ENCODE measurements at regions not wholly inside any gene's neighbourhood (a gene's known extent, or its start where the extent isn't known, plus 50 kb on each side); places are given as distances from the start of the nearest gene placed in this dataset.

DNA sequence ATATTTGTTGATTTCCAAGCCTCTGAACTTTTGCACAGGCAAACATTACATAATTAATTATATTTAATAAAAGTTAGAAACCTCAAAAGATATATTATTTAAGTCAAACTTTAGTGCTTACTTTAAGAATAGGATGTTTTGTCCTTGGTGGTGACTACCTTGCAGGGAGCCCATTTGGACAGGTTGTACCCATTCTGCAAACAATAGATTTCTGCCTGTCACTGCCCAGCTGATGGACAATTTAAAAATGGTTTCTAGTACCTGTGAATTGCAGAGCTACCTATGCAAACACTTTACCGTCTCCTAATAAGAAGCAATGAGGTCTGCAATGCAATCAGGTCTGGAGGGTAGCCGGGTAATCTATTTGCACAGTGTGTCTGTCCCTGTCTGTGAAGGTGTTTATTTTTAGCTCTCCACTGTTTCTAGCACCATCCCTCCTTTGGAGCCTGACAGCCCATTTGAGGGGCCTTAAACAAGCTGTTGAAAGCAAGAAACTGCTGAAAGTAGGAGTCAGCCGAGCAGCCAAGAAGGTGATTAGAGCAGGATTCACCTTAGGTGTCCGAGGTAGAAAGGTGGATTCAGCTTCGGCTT lies 556.2 kb upstream of the CFAP20DC start:
- no peaks in the 10 kb centered on the region for H3K4me1 ChIP-seq (ENCODE audit: control insufficient read depth, insufficient read depth, low read length)
- no peak overlapping the region for H3K9ac ChIP-seq (ENCODE audit: low read depth, low read length)
- no peak overlapping the region for H3K4me3 ChIP-seq (ENCODE audit: low read depth, low read length)
- no peaks in the 10 kb centered on the region for H3K36me3 ChIP-seq (ENCODE audit: control insufficient read depth, insufficient read depth, low read length)
- no peaks in the 10 kb centered on the region for H3K27me3 ChIP-seq (ENCODE audit: control insufficient read depth, insufficient read depth, low read length)
- no peaks in the 10 kb centered on the region for H3K9me3 ChIP-seq (ENCODE audit: control insufficient read depth, insufficient read depth, low read length)

- H3K36me3 ChIP-seq (ENCODE audit: control insufficient read depth, insufficient read depth, low read length) = no peaks in the 10 kb centered on the region
- no peaks in the 10 kb centered on the region for H3K27me3 ChIP-seq (ENCODE audit: control insufficient read depth, insufficient read depth, low read length)
- H3K4me1 ChIP-seq (ENCODE audit: control insufficient read depth, insufficient read depth, low read length) = no peaks in the 10 kb centered on the region
- H3K4me3 ChIP-seq (ENCODE audit: low read depth, low read length) = no peak overlapping the region
- no peaks in the 10 kb centered on the region for H3K9me3 ChIP-seq (ENCODE audit: control insufficient read depth, insufficient read depth, low read length)
- H3K9ac ChIP-seq (ENCODE audit: low read depth, low read length) = no peak overlapping the region
Observed at GRCh38 chr3:59605318-59605717, 555.5 kb upstream of the CFAP20DC start.

DNA sequence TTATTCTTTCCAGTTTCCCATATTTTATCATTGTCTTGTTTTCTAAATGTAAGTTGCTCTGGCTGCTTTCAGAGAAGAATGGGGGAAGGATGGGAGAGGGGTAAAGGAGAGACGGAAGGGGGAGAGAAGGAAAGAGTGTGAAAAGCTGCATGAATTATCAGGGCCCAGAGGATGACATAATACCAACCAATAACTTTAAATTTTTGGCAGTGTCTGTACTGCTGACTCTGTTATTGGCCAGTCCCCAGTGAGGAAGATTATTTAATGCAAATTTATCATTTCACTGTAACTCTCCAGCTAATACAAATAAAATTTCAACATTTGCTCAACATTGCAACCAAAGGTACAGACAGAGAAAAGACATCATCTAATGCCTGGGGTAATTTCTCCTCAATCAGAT lies 551.7 kb upstream of the CFAP20DC start:
- no peaks in the 10 kb centered on the region for H3K36me3 ChIP-seq (ENCODE audit: control insufficient read depth, insufficient read depth, low read length)

GRCh38 chr3:59600631-59601030 lies 550.8 kb upstream of the CFAP20DC start:
- no peaks in the 10 kb centered on the region for H3K4me1 ChIP-seq (ENCODE audit: control insufficient read depth, insufficient read depth, low read length)
- H3K9me3 ChIP-seq (ENCODE audit: control insufficient read depth, insufficient read depth, low read length) = no peaks in the 10 kb centered on the region
- H3K36me3 ChIP-seq (ENCODE audit: control insufficient read depth, insufficient read depth, low read length) = no peaks in the 10 kb centered on the region
- H3K9ac ChIP-seq (ENCODE audit: low read depth, low read length) = no peak overlapping the region
- H3K4me3 ChIP-seq (ENCODE audit: low read depth, low read length) = no peak overlapping the region
- no peaks in the 10 kb centered on the region for H3K27me3 ChIP-seq (ENCODE audit: control insufficient read depth, insufficient read depth, low read length)

More for the DNA sequence above, 551.7 kb upstream of the CFAP20DC start:
- Histone ChIP-seq H3K4me1 (ENCODE audit: control insufficient read depth, insufficient read depth, low read length) (no peaks in the 10 kb centered on the region), H3K27me3 (ENCODE audit: control insufficient read depth, insufficient read depth, low read length) (no peaks in the 10 kb centered on the region), H3K9me3 (ENCODE audit: control insufficient read depth, insufficient read depth, low read length) (no peaks in the 10 kb centered on the region), H3K4me3 (ENCODE audit: low read depth, low read length) (no peak overlapping the region), H3K9ac (ENCODE audit: low read depth, low read length) (no peak overlapping the region)

DNA sequence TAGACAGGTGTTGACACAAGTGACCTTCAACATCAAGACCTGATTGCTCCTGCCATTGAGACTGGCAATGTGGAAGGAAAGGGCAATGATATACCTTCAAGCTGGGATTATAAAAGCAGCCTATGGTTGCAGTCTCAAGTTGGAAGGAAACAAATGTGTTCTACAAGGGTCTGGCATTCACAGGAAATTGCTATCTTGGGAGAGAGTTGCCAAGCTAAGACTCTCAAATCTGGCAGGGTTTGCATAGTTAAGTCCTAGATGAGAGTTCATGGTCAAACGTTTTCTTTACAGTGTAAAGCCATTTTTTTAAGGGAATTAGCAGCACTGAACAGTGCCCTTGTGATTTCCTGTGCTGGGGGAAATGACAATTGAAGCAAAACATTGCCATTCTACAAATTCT lies 546.9 kb upstream of the CFAP20DC start:
- Histone ChIP-seq H3K27me3 (ENCODE audit: control insufficient read depth, insufficient read depth, low read length) (no peaks in the 10 kb centered on the region), H3K4me1 (ENCODE audit: control insufficient read depth, insufficient read depth, low read length) (no peaks in the 10 kb centered on the region), H3K9ac (ENCODE audit: low read depth, low read length) (no peak overlapping the region), H3K4me3 (ENCODE audit: low read depth, low read length) (no peak overlapping the region), H3K36me3 (ENCODE audit: control insufficient read depth, insufficient read depth, low read length) (no peaks in the 10 kb centered on the region), H3K9me3 (ENCODE audit: control insufficient read depth, insufficient read depth, low read length) (no peaks in the 10 kb centered on the region)

- Histone ChIP-seq H3K9me3 (ENCODE audit: control insufficient read depth, insufficient read depth, low read length) (no peaks in the 10 kb centered on the region), H3K4me1 (ENCODE audit: control insufficient read depth, insufficient read depth, low read length) (no peaks in the 10 kb centered on the region), H3K36me3 (ENCODE audit: control insufficient read depth, insufficient read depth, low read length) (no peaks in the 10 kb centered on the region), H3K27me3 (ENCODE audit: control insufficient read depth, insufficient read depth, low read length) (no peaks in the 10 kb centered on the region), H3K9ac (ENCODE audit: low read depth, low read length) (no peak overlapping the region), H3K4me3 (ENCODE audit: low read depth, low read length) (no peak overlapping the region)
Observed at GRCh38 chr3:59595830-59596229, 546.0 kb upstream of the CFAP20DC start.

GRCh38 chr3:59593380-59593779 lies 543.6 kb upstream of the CFAP20DC start:
- Histone ChIP-seq H3K36me3 (ENCODE audit: control insufficient read depth, insufficient read depth, low read length) (no peaks in the 10 kb centered on the region), H3K4me1 (ENCODE audit: control insufficient read depth, insufficient read depth, low read length) (no peaks in the 10 kb centered on the region), H3K27me3 (ENCODE audit: control insufficient read depth, insufficient read depth, low read length) (no peaks in the 10 kb centered on the region), H3K4me3 (ENCODE audit: low read depth, low read length) (no peak overlapping the region), H3K9ac (ENCODE audit: low read depth, low read length) (no peak overlapping the region), H3K9me3 (ENCODE audit: control insufficient read depth, insufficient read depth, low read length) (no peaks in the 10 kb centered on the region)

GRCh38 chr3:59580996-59581395 lies 531.2 kb upstream of the CFAP20DC start:
- no peak overlapping the region for H3K9ac ChIP-seq (ENCODE audit: low read depth, low read length)
- peaks cover 2% of the 10 kb centered on the region for H3K4me1 ChIP-seq (ENCODE audit: control insufficient read depth, insufficient read depth, low read length)
- H3K27me3 ChIP-seq (ENCODE audit: control insufficient read depth, insufficient read depth, low read length) = no peaks in the 10 kb centered on the region
- H3K36me3 ChIP-seq (ENCODE audit: control insufficient read depth, insufficient read depth, low read length) = no peaks in the 10 kb centered on the region
- no peaks in the 10 kb centered on the region for H3K9me3 ChIP-seq (ENCODE audit: control insufficient read depth, insufficient read depth, low read length)
- H3K4me3 ChIP-seq (ENCODE audit: low read depth, low read length) = no peak overlapping the region

DNA sequence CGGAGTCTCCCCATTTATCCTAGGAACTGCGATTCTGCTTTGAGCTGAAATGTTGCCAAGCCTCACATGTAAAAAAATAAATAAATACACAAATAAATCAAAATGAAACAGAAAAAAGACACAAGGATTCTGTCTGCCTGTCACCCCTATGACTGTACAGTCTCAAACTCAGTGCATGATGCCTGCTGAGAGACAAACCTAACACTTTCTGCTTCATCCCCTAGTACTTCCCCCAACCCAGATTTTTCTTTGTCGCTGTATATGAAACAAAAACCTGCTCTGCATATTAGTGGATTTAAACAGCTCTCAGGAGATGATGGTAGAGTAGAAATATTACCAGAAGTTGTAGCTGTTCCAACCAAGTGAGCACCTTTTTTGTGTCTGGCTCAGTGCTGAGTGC lies 530.7 kb upstream of the CFAP20DC start:
- H3K27me3 ChIP-seq (ENCODE audit: control insufficient read depth, insufficient read depth, low read length) = no peaks in the 10 kb centered on the region
- no peaks in the 10 kb centered on the region for H3K4me1 ChIP-seq (ENCODE audit: control insufficient read depth, insufficient read depth, low read length)
- no peak overlapping the region for H3K4me3 ChIP-seq (ENCODE audit: low read depth, low read length)
- H3K36me3 ChIP-seq (ENCODE audit: control insufficient read depth, insufficient read depth, low read length) = no peaks in the 10 kb centered on the region
- H3K9me3 ChIP-seq (ENCODE audit: control insufficient read depth, insufficient read depth, low read length) = no peaks in the 10 kb centered on the region
- no peak overlapping the region for H3K9ac ChIP-seq (ENCODE audit: low read depth, low read length)

DNA sequence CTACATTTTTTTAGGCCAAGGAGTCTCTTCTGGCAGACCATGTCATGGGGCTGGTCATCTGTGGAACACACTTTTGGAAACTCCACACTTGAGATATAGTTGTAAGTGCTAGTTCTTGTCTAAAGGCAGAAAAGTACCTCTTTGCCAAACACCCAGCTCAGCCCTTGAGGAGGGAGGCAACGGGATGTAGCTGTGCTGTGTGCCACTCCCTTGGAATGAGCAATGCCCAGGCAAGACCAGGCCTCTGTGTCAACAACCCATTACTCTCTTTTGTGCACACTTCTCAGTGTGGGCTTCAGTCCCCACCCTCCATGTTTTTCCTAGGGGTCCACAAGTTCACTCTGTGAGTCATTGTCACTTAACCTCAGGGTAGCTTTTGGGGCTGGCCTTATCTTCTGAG lies 528.3 kb upstream of the CFAP20DC start:
- Histone ChIP-seq H3K4me1 (ENCODE audit: control insufficient read depth, insufficient read depth, low read length) (no peaks in the 10 kb centered on the region), H3K27me3 (ENCODE audit: control insufficient read depth, insufficient read depth, low read length) (no peaks in the 10 kb centered on the region), H3K9me3 (ENCODE audit: control insufficient read depth, insufficient read depth, low read length) (no peaks in the 10 kb centered on the region), H3K4me3 (ENCODE audit: low read depth, low read length) (no peak overlapping the region), H3K36me3 (ENCODE audit: control insufficient read depth, insufficient read depth, low read length) (no peaks in the 10 kb centered on the region), H3K9ac (ENCODE audit: low read depth, low read length) (no peak overlapping the region)

- H3K4me3 ChIP-seq (ENCODE audit: low read depth, low read length) = no peak overlapping the region
- H3K4me1 ChIP-seq (ENCODE audit: control insufficient read depth, insufficient read depth, low read length) = no peaks in the 10 kb centered on the region
- H3K27me3 ChIP-seq (ENCODE audit: control insufficient read depth, insufficient read depth, low read length) = no peaks in the 10 kb centered on the region
- H3K36me3 ChIP-seq (ENCODE audit: control insufficient read depth, insufficient read depth, low read length) = no peaks in the 10 kb centered on the region
- H3K9me3 ChIP-seq (ENCODE audit: control insufficient read depth, insufficient read depth, low read length) = no peaks in the 10 kb centered on the region
- H3K9ac ChIP-seq (ENCODE audit: low read depth, low read length) = no peak overlapping the region
Observed at GRCh38 chr3:59576606-59577005, 526.8 kb upstream of the CFAP20DC start.

GRCh38 chr3:59575113-59576001 lies 525.5 kb upstream of the CFAP20DC start:
- Histone ChIP-seq H3K9me3 (ENCODE audit: control insufficient read depth, insufficient read depth, low read length) (no peaks in the 10 kb centered on the region), H3K36me3 (ENCODE audit: control insufficient read depth, insufficient read depth, low read length) (no peaks in the 10 kb centered on the region), H3K9ac (ENCODE audit: low read depth, low read length) (no peak overlapping the region)

More at GRCh38 chr3:59575113-59576001, 525.5 kb upstream of the CFAP20DC start:
- Histone ChIP-seq H3K4me1 (ENCODE audit: control insufficient read depth, insufficient read depth, low read length) (no peaks in the 10 kb centered on the region), H3K27me3 (ENCODE audit: control insufficient read depth, insufficient read depth, low read length) (no peaks in the 10 kb centered on the region), H3K4me3 (ENCODE audit: low read depth, low read length) (no peak overlapping the region)

Measured in iPS-15b (cell line).